HFFc6 (cell line): ENCODE measurements at regions not wholly inside any gene's neighbourhood (a gene's known extent, or its start where the extent isn't known, plus 50 kb on each side); places are given as distances from the start of the nearest gene placed in this dataset.
A peak's percentile ranks its signal among the peaks of the same experiment; 100 is the strongest.
"Not testable (repeated sequence)": the region's sequence is repeated elsewhere in the genome, so short reads cannot be mapped to it uniquely, and the experiment has no call there.

ENCODE experiments used
- DNase-seq: peaks from one replicate; pipeline ENCODE4 v3.0.0-alpha.2; 2018
- H3K27ac Mint-ChIP-seq: 2 replicates; pipeline ENCODE4 v1.8.0; 2020; ENCODE audit warnings: mild to moderate bottlenecking, mixed read lengths
- H3K27me3 Mint-ChIP-seq: 2 replicates; pipeline ENCODE4 v1.8.0; 2021; ENCODE audit warnings: mild to moderate bottlenecking, moderate library complexity, mixed read lengths; ENCODE audit not compliant: insufficient read depth
- H3K36me3 Mint-ChIP-seq: 2 replicates; pipeline ENCODE4 v1.8.0; 2021; ENCODE audit warnings: low read depth, mixed read lengths
- H3K4me1 Mint-ChIP-seq: 2 replicates; pipeline ENCODE4 v1.8.0; 2020; ENCODE audit warnings: low read depth, mixed read lengths
- H3K4me3 Mint-ChIP-seq: 2 replicates; pipeline ENCODE4 v1.8.0; 2020; ENCODE audit warnings: mild to moderate bottlenecking, moderate library complexity, mixed read lengths
- H3K9me3 Mint-ChIP-seq: 2 replicates; pipeline ENCODE4 v1.8.0; 2020; ENCODE audit warnings: mild to moderate bottlenecking, mixed read lengths
- CTCF ChIP-seq: fragments of 200-600 bp; sonication (generic); IDR thresholded peaks from 2 replicates; pipeline ENCODE4 v1.5.0; 2021; ENCODE audit warnings: antibody characterized with exemption, mild to moderate bottlenecking

DNA sequence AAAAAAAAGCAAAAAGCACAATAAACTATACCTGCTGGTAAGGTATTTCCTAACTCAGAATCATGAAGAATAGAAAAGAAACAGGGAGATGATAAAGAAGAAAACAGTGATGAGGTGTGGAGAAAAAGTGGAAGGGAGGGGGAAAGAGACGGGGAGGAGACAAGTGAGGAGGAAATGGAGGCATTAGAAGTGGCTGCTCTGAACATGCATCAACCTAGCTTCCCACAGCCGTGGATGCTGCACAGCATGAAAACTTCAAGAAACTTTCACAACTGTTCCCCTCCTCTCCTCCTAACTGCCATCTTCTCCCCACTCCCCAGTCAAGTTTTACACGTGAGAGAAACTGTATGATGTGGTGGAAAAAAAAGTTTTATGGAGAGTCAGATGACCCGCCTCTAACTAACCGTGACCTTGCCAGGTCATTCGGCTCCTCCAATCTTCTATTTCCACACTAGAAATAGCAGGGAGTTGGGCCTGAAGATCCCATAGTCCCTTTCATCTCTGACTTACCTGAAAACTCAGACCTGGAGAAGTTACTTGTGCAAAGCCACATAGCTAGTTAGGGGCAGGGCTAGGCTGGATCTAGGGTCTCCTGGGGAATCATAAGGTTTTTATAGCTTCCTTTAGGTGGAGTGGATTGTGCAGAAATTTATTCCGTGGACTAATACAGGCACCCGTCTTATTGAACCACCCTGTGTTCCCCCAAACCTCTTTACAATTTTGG, 461.9 kb downstream of the KLF5 start:
- no peak for TF ChIP-seq CTCF
- Mint-ChIP-seq H3K4me1 (peaks cover 23% of the 10 kb centered on the region), H3K4me3 (peak overlapping the region; percentile 79), H3K36me3 (no peaks in the 10 kb centered on the region), H3K27me3 (peaks cover 2% of the 10 kb centered on the region), H3K27ac (peak overlapping the region; percentile 14; the same call in 1 of the 2 replicates), H3K9me3 (no peaks in the 10 kb centered on the region)
- DNase-seq: no peak

- H3K4me3 Mint-ChIP-seq: peak overlapping the region; percentile 79; the same call in 1 of the 2 replicates
- not testable (repeated sequence) for DNase-seq, H3K27me3 Mint-ChIP-seq, H3K27ac Mint-ChIP-seq, H3K36me3 Mint-ChIP-seq, H3K9me3 Mint-ChIP-seq
- H3K4me1 Mint-ChIP-seq: peaks cover 23% of the 10 kb centered on the region
Observed at GRCh38 chr13:73520135-73520534, 461.3 kb downstream of the KLF5 start.

DNA sequence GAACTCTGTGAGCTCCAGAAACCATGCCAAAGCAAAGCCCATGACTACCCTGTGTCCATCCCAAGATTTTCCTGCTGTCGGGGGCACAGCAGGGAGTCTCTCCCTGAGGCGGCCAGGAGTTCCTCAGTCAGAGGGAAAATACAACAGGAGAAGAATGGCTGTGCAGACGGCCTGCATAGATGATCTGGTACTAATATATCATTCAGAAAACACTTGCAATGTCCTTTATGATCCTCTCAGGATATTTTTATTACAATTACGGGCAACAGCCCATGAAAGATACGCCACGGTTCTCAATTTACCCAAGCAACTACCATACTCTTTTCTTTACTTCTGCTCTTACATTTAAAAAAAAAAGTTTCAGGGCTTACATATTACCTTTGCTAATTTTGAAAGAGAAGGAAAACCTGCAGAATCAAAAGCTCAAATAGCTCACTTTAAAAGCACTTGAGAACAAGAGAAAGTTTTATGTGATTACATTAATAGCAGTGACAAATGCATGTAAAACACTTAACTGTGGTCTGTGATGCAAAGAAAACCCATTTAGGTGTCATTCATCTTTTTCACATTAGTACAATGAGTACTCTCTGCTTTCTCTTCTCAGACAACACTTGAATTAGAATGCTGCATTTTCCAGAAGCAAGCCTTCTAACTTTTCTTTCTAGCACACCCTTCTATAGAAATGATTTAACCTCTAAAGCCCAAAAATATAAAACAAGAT, 460.8 kb downstream of the KLF5 start:
- peaks cover 27% of the 10 kb centered on the region for H3K4me1 Mint-ChIP-seq
- no peak overlapping the region for H3K4me3 Mint-ChIP-seq
- no peaks in the 10 kb centered on the region; the same call in none of the 2 replicates for H3K27me3 Mint-ChIP-seq
- no peak overlapping the region for H3K27ac Mint-ChIP-seq
- no peaks in the 10 kb centered on the region for H3K36me3 Mint-ChIP-seq
- no peaks in the 10 kb centered on the region for H3K9me3 Mint-ChIP-seq
- no peak for DNase-seq
- TF ChIP-seq CTCF: no peak

DNA sequence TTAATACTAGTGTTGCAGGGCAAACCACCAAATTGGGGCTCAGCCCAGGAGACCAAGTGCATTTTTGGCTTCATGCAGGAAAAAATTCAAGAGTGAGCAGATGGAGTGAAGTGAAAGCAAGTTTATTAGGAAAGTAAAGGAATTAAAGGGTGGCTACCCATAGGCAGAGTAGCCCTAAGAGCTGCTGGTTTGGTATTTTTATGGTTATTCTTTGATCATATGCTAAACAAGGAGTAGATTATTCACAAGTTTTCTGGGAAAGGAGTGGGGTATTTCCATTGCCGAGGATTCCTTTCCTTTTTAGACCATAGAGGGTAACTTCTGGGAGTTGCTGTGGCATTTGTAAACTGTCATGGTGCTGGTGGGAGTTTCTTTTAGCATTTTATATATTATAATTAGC, 459.0 kb downstream of the KLF5 start:
- TF ChIP-seq CTCF: no peak
- Mint-ChIP-seq H3K27me3 (no peaks in the 10 kb centered on the region; the same call in none of the 2 replicates), H3K9me3 (no peaks in the 10 kb centered on the region), H3K4me3 (no peak overlapping the region), H3K36me3 (no peaks in the 10 kb centered on the region), H3K4me1 (peaks cover 38% of the 10 kb centered on the region), H3K27ac (no peak overlapping the region)
- DNase-seq: no peak

DNA sequence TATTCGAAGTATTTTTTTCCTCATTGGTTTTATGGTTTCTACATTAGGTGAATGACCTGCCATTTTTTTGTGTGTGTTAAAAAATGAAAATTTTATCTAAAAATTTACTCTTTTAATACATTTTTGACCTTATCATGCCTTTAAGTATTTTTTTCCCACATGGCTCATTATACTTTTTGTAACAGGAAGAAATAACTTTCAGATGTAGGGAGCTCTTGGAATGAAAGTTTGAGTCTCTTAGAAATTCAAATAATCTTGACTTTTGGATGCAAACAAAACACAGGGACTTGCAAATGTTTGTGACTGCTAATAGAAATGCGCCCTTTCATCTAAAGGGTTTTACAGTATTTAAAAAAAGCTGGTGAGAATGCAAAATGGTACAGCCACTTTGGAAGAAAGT, 457.9 kb downstream of the KLF5 start:
- Mint-ChIP-seq H3K27me3 (no peaks in the 10 kb centered on the region; the same call in none of the 2 replicates), H3K9me3 (no peaks in the 10 kb centered on the region), H3K4me1 (peaks cover 31% of the 10 kb centered on the region)

More for the DNA sequence above, 457.9 kb downstream of the KLF5 start:
- no peak for TF ChIP-seq CTCF
- Mint-ChIP-seq H3K27ac (no peak overlapping the region), H3K36me3 (no peaks in the 10 kb centered on the region), H3K4me3 (no peak overlapping the region)
- no peak for DNase-seq
